GM23338 (cell line): ENCODE measurements at regions not wholly inside any gene's neighbourhood (a gene's known extent, or its start where the extent isn't known, plus 50 kb on each side); places are given as distances from the start of the nearest gene placed in this dataset.

ENCODE experiments used
- ATAC-seq: fragments of 200-7000 bp; cut with Tn5 transposase; 3 replicates; pipeline ENCODE4 v1.9.1; 2020
- DNase-seq: peaks from one replicate; pipeline ENCODE4 v3.0.0-alpha.2; 2015; ENCODE audit warnings: low spot score
- H2AFZ ChIP-seq: fragments of 200-600 bp; sonication (generic); 2 replicates; pipeline ENCODE4 v1.8.0; 2016; ENCODE audit warnings: antibody characterized with exemption, mild to moderate bottlenecking, moderate library complexity
- H3F3A ChIP-seq: fragments of 200-600 bp; sonication (generic); replicated peaks from 2 replicates; pipeline ENCODE4 v1.8.0; 2017; ENCODE audit warnings: antibody characterized with exemption, mixed run types, low read depth
- H3K27ac ChIP-seq: fragments of 200-600 bp; sonication (generic); 2 replicates; pipeline ENCODE4 v1.6.1; 2016; ENCODE audit warnings: low read depth
- H3K27me3 ChIP-seq: fragments of 200-600 bp; sonication (generic); 2 replicates; pipeline ENCODE4 v1.8.0; 2016; ENCODE audit warnings: mild to moderate bottlenecking, mixed run types, moderate library complexity; ENCODE audit not compliant: insufficient read depth
- H3K36me3 ChIP-seq: fragments of 200-600 bp; sonication (generic); 2 replicates; pipeline ENCODE4 v1.8.0; 2016; ENCODE audit warnings: mild to moderate bottlenecking; ENCODE audit not compliant: insufficient read depth
- H3K4me1 ChIP-seq: fragments of 200-600 bp; sonication (generic); 2 replicates; pipeline ENCODE4 v1.8.0; 2016; ENCODE audit warnings: mild to moderate bottlenecking, moderate library complexity; ENCODE audit not compliant: insufficient read depth
- H3K4me2 ChIP-seq: fragments of 200-600 bp; sonication (generic); 2 replicates; pipeline ENCODE4 v1.7.1; 2017; ENCODE audit warnings: mixed run types
- H3K4me3 ChIP-seq: fragments of 200-600 bp; sonication (generic); 2 replicates; pipeline ENCODE4 v1.6.1; 2016; ENCODE audit warnings: mixed run types
- H3K79me2 ChIP-seq: fragments of 200-600 bp; sonication (generic); replicated peaks from 2 replicates; pipeline ENCODE4 v1.8.0; 2017; ENCODE audit warnings: mild to moderate bottlenecking; ENCODE audit not compliant: insufficient read depth
- H3K9me2 ChIP-seq: fragments of 200-600 bp; sonication (generic); 2 replicates; pipeline ENCODE4 v1.8.0; 2017; ENCODE audit not compliant: insufficient read depth
- H4K20me1 ChIP-seq: fragments of 200-600 bp; sonication (generic); replicated peaks from 2 replicates; pipeline ENCODE4 v1.8.0; 2017; ENCODE audit warnings: mild to moderate bottlenecking; ENCODE audit not compliant: insufficient read depth
- H3K27ac Mint-ChIP-seq: 2 replicates; pipeline ENCODE4 v1.8.0; 2020; ENCODE audit warnings: inconsistent platforms, mild to moderate bottlenecking, moderate library complexity, mixed read lengths
- H3K27me3 Mint-ChIP-seq: 3 replicates; pipeline ENCODE4 v1.8.0; 2022; ENCODE audit warnings: low read depth, mild to moderate bottlenecking, moderate library complexity, mixed read lengths, inconsistent platforms; ENCODE audit not compliant: insufficient read depth, poor library complexity
- H3K36me3 Mint-ChIP-seq: 3 replicates; pipeline ENCODE4 v1.8.0; 2021; ENCODE audit warnings: low read depth, mild to moderate bottlenecking, inconsistent platforms, moderate library complexity, mixed read lengths
- H3K4me1 Mint-ChIP-seq: 3 replicates; pipeline ENCODE4 v1.8.0; 2020; ENCODE audit warnings: mild to moderate bottlenecking, inconsistent platforms, mixed read lengths
- H3K4me3 Mint-ChIP-seq: 3 replicates; pipeline ENCODE4 v1.8.0; 2021; ENCODE audit warnings: moderate library complexity, mild to moderate bottlenecking, inconsistent platforms, mixed read lengths
- H3K9me3 Mint-ChIP-seq: 3 replicates; pipeline ENCODE4 v1.8.0; 2020; ENCODE audit warnings: moderate library complexity, mild to moderate bottlenecking, inconsistent platforms, mixed read lengths
- CREB1 ChIP-seq: fragments of 250-450 bp; sonication (Bioruptor Pico); IDR thresholded peaks from 2 replicates; pipeline ENCODE4 v1.5.0; 2020; ENCODE audit warnings: low read depth, mild to moderate bottlenecking, moderate library complexity
- CTCF ChIP-seq, 2 experiments: fragments of 200-600 bp in 1 of 2; sonication (generic) in 1 of 2; conservative IDR thresholded peaks; 2 replicates each; pipeline versions ENCODE4 v1.5.1 to v1.6.1; 2016 to 2017; ENCODE audit warnings: antibody characterized with exemption in 2 of 2, low read depth in 2 of 2, mild to moderate bottlenecking in 2 of 2, moderate library complexity in 1 of 2
- ETS1 ChIP-seq: IDR thresholded peaks from 2 replicates; pipeline ENCODE4 v1.6.1; 2016; ENCODE audit warnings: antibody characterized with exemption
- EZH2 ChIP-seq: fragments of 200-600 bp; sonication (generic); IDR thresholded peaks from one replicate; pipeline ENCODE4 v1.8.0; 2017; ENCODE audit warnings: antibody characterized with exemption, mild to moderate bottlenecking, low read depth; ENCODE audit not compliant: unreplicated experiment
- EZH2phosphoT487 ChIP-seq: fragments of 200-600 bp; sonication (generic); IDR thresholded peaks from one replicate; pipeline ENCODE4 v1.8.1; 2018; ENCODE audit warnings: antibody characterized with exemption; ENCODE audit not compliant: unreplicated experiment
- JUNB ChIP-seq: IDR thresholded peaks from one replicate; pipeline ENCODE4 v1.6.1; 2016; ENCODE audit warnings: antibody characterized with exemption; ENCODE audit not compliant: unreplicated experiment
- NANOG ChIP-seq: IDR thresholded peaks from 2 replicates; pipeline ENCODE4 v1.6.1; 2016; ENCODE audit warnings: antibody characterized with exemption, borderline replicate concordance
- POLR2AphosphoS5 ChIP-seq: IDR thresholded peaks from 2 replicates; pipeline ENCODE4 v1.6.1; 2016; ENCODE audit warnings: antibody characterized with exemption, low read depth
- REST ChIP-seq: IDR thresholded peaks from one replicate; pipeline ENCODE4 v1.6.1; 2018; ENCODE audit warnings: antibody characterized with exemption; ENCODE audit not compliant: unreplicated experiment
- STAT1 ChIP-seq: IDR thresholded peaks from one replicate; pipeline ENCODE4 v1.6.1; 2016; ENCODE audit warnings: antibody characterized with exemption; ENCODE audit not compliant: unreplicated experiment
- ZNF114 ChIP-seq: fragments of 250-450 bp; sonication (Bioruptor Pico); IDR thresholded peaks from 2 replicates; pipeline ENCODE4 v1.5.0; 2020; ENCODE audit warnings: mild to moderate bottlenecking, moderate library complexity
- ZNF331 ChIP-seq: fragments of 250-450 bp; sonication (Bioruptor Pico); IDR thresholded peaks from 2 replicates; pipeline ENCODE4 v1.5.0; 2020; ENCODE audit warnings: low read depth, mild to moderate bottlenecking, moderate library complexity

- Mint-ChIP-seq H3K36me3 (no peaks in the 10 kb centered on the region), H3K4me3 (no peak overlapping the region), H3K9me3 (no peaks in the 10 kb centered on the region), H3K4me1 (peaks cover 6% of the 10 kb centered on the region; the same call in 2 of the 3 replicates), H3K27ac (no peak overlapping the region; the same call in 1 of the 2 replicates), H3K27me3 (peaks cover 6% of the 10 kb centered on the region)
- no peaks in the 10 kb centered on the region for H3K36me3 ChIP-seq
- DNase-seq (no peak), ATAC-seq (no peak)
- TF ChIP-seq CTCF (conservative IDR thresholded peaks at IDR 0.05; ENCODE audit: low read depth in 2 of 2) (peak in 1 of 2 experiments; percentile 48; a peak in 2 of 4 replicates), ZNF331 (CRISPR knock-in tag) (no peak)
- no peak overlapping the region for H3K4me2 ChIP-seq
- H3K27ac ChIP-seq: no peak overlapping the region
- H2AFZ ChIP-seq: peak overlapping the region; percentile 94
- H3K4me3 ChIP-seq: no peak overlapping the region
- H3K27me3 ChIP-seq: no peaks in the 10 kb centered on the region
- no peaks in the 10 kb centered on the region for H4K20me1 ChIP-seq
- no peaks in the 10 kb centered on the region for H3K79me2 ChIP-seq
- H3K9me2 ChIP-seq: no peaks in the 10 kb centered on the region
- H3K4me1 ChIP-seq: 0 out of 2 replicates have a peak, but pooled peaks cover 4% of the 10 kb centered on the region
- 0 out of 2 replicates have a peak, but pooled peaks cover 5% of the 10 kb centered on the region for H3F3A ChIP-seq
Observed at GRCh38 chr4:26192899-26193869, 127.6 kb upstream of the RBPJ start.

- H3K27ac ChIP-seq: no peak overlapping the region
- H3K79me2 ChIP-seq: no peaks in the 10 kb centered on the region
- Mint-ChIP-seq H3K27ac (no peak overlapping the region), H3K4me1 (peaks cover 6% of the 10 kb centered on the region; the same call in 2 of the 3 replicates), H3K9me3 (no peaks in the 10 kb centered on the region), H3K4me3 (no peak overlapping the region), H3K36me3 (no peaks in the 10 kb centered on the region), H3K27me3 (peaks cover 6% of the 10 kb centered on the region)
- ATAC-seq: no peak
- no peak overlapping the region for H2AFZ ChIP-seq
- H3K4me1 ChIP-seq: 0 out of 2 replicates have a peak, but pooled peaks cover 4% of the 10 kb centered on the region
- no peak for DNase-seq
- 0 out of 2 replicates have a peak, but pooled peaks cover 7% of the 10 kb centered on the region for H3F3A ChIP-seq
- no peaks in the 10 kb centered on the region for H3K36me3 ChIP-seq
- H3K4me3 ChIP-seq: no peak overlapping the region
- no peaks in the 10 kb centered on the region for H3K27me3 ChIP-seq
- H4K20me1 ChIP-seq: no peaks in the 10 kb centered on the region
- no peaks in the 10 kb centered on the region for H3K9me2 ChIP-seq
- no peak overlapping the region for H3K4me2 ChIP-seq
- TF ChIP-seq POLR2AphosphoS5 (no peak), ZNF114 (CRISPR knock-in tag) (no peak), EZH2 (no peak), STAT1 (no peak), EZH2phosphoT487 (no peak), NANOG (no peak), JUNB (no peak), CREB1 (CRISPR knock-in tag) (no peak), REST (no peak), ETS1 (no peak)
Observed at GRCh38 chr4:26194764-26195163, 126.0 kb upstream of the RBPJ start.
